HG02938 (cell line): ENCODE measurements at regions not wholly inside any gene's neighbourhood (a gene's known extent, or its start where the extent isn't known, plus 50 kb on each side); places are given as distances from the start of the nearest gene placed in this dataset.

Source experiments
- ATAC-seq: cut with Tn5 transposase; IDR thresholded peaks from one replicate; pipeline ENCODE4 v1.9.1; 2021; ENCODE audit warnings: mild to moderate bottlenecking, moderate library complexity; ENCODE audit not compliant: unreplicated experiment

DNA sequence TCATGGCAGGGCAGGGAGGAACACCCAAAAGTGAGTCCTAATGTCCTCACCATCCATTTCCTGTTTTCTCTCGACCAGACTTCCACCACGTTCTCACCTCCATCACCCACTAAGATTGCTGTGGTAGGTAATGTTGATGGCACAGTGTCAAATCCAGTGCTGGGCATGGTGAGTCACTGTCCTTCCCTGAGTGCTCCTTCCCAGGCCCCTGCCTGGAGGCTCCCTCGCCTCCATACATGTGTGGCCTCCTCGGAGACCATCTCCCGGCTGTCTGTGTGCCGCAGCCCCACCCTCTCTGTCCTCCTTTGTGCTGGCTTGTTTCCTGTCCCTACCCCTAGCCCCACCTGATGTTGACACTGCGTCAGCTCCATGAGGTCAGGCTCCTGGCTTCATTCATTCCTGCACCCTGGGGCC, 177.5 kb downstream of the SYK start:
- ATAC-seq, result no peak

DNA sequence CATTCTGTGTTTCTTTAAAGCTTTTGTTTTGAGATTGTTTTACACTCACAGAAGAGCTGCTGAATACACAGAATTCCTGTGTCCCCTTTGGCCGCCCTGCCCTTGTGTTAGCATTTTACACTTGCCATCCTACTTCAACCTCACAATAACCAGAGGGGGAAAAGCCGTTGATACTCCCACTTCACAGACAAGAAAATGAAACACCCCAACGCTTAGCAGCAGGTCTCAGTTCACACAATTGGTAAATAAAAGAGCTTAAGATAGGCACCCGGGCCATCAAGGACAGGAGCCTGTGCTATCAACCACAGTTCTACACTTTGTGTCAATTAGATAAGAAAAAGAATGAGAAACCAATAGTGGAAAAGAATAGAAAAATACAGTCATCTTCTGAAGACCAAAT, 178.0 kb downstream of the SYK start:
- ATAC-seq, result no peak

DNA sequence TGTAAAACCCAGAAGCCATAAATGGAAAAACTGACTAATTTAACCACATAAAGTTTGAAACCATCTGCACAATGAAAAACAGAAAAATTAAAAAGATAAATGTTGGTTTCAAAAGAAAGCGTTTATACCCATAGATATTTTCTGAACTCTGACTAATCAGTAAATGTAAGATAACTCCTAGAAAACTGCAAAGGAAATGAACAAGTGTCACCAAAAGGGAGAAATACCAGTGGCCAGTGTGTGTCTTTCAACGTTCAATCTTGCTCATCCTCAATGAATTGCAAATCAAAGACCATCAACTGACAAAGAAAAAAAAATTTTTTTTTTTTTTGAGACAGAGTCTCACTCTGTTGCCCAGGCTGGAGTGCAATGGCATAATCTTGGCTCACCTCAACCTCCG, 180.1 kb downstream of the SYK start:
- ATAC-seq, result no peak

DNA sequence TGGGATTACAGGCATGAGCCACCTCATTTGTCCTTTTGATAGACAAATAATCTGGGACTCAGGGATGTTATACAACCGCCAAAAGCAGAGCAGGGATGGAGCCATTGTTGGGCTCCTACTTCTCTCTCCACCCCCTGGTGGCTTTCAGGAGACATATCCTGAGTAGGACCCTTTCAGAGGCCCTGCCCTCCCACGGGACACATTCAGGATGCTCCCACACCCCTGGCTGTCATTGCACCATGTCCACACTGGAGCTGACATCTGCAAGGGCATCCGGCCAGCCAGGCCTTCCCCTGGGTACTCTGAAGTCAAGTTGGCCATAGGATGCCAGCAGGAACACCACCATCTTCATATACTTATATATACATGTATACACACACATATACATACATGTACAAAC, 181.8 kb downstream of the SYK start:
- ATAC-seq, result no peak

DNA sequence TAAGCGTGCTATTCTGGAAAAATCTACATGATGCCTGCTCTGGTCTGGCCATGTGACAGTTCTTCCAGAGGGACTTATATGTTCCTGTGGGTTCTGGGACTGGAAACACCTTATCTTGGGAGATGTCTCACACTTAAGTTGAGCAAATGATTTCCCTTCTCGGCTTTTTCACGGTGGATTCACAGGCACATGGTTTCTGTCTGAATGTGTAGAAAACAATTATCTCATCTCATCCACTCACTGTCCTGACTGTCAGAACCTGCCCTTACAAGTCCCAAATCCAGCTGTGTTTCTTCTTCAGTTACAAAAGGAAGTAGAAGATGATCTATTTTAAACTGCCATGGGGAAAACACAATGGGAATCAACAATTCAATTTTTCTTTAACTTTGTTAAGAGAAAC, 184.0 kb downstream of the SYK start:
- ATAC-seq, result no peak

DNA sequence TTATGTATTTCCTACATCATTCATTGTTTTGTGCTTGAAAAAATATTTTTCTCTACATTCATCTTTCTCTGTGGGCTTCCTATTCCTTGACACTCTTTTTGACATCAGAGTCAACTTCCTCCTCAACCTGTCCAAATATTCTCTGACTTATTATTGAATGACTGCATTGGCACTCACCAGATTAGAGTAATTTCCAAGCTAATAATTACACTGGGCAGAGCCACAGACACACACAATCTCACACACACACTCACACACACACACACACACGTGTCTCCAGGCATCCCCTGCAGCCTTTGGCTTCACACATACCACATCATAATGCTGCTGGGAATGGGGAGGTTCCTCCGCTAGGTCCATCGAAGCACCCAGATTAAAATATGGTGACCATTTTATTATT, 184.5 kb downstream of the SYK start:
- no peak for ATAC-seq

DNA sequence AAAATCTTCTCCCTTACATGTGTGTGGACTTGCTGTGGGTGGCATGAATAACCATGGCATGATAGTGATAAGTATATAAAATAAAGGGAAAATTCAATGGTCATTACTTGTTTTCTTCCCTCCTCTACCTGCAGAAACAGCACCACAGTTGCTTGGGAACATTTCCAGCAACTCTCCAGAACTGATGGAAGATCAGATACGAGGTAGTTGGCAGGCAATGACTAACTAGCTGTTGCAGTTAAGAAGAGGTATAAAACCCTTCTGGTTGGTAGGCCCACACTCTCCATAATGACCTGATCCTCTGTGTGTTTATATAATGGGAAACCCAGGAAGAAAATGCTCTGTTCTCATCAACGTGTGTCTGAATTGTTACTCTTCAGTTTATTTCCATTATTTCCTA, 185.9 kb downstream of the SYK start:
- ATAC-seq, result no peak

DNA sequence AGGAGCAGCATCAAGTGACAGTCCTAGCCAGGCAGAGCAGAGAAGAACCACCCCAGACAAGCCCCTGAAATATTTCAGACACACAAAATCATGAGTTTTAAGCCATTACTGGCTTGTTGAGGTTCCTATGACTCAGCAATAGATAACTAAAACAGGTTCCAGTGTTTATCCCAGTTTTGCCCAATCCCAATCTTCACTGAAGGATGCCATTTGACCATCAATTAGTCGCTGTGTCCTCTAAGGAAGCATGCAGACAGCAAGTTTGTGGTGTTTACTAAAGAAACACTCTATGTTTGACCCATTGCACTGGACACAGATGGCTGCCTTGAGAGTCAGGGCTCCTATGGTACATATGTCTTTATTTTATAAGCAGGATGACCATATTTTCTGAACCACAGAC, 186.7 kb downstream of the SYK start:
- ATAC-seq, result no peak

DNA sequence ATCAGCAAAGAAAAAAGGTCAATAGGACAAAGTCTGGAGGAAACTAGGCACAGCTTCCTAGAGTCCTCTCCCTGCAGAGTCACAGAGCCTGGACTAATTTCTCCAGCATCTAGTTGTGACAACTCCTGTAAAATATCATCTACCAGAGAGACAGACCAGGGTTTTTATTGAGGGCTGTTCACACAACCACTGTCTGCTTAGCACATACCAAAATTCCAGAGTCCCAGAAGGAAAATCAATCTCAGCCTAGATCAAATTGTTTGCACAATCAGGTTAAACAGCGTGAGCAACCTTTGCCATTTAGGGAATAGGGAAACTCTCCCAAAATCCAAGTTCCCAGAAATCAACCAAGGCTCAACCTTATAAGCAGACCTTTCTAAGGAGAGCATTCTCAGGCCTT, 190.3 kb downstream of the SYK start:
- no peak for ATAC-seq

DNA sequence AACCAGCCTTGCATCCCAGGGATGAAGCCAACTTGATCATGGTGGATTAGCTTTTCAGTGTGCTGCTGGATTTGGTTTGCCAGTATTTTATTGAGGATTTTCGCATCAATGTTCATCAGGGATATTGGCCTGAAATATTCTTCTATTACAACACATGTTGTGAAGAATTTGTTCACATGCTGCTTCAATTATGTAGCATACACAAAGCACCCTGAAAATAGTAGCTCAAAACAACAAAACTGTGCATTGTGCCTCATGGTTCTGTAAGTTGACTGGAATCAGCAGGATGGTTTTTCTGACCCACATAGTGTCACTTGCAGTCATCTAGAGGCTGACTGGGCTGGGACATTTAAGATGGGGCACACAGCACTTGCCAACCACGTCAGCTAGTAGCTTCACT, 193.9 kb downstream of the SYK start:
- ATAC-seq, result no peak

DNA sequence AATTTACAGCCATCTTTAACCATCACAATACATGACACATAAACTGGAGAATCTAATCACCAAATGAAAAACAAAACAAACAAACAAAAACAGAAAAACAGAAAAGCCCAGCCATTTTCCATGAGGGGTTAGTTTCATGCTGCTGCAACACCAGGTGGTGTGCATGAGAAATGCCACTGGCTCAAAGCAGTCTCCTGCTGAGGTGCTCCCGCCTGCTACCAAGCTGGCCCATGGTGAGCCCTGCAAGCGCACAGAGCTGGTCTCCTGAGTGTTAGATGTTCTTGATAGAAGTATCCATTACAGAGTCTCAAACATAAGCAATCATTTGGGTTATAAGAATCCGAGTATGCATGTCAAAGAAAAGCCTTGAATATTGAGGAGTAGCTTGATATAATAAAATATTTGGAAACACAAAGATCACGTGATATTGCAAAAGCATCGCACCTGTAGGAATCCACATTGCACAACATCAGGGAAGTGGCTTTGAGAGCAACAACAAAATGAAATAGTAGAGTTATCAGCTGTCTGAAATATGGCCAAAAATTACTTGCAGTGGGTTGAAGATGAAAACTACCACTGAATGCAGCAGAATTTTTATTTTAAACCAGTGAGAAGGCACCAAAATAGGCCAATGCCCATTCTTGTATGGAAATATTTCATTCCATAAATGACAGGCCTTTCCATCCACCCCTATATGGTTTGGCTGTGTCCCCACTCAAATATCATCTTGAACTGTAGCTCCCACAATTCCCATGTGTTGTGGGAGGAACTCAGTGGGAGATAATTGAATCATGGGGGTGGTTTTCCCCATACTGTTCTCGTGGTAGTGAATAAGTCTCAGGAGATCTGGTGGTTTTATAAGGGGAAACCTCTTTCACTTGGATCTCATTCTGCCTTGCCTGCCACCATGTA, 194.8 kb downstream of the SYK start:
- no peak for ATAC-seq

DNA sequence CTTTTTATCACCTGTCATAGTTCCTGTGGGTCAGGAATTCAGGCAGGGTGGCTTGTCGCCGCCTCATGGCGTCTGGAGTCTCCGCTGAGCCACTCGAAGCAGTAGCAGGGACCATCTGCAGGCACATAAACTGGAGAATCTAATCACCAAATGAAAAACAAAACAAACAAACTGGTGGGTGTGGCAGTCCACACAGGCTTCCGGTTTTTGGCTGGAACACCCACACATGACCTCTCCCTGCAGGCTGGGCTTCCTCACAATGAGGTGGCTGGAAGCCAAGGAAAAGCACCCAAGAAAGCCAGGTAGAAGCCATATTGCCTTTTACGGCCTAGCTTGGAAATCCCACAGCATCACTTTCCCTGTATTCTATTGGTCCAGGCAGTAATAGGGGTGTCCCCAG, 197.0 kb downstream of the SYK start:
- ATAC-seq, result no peak

DNA sequence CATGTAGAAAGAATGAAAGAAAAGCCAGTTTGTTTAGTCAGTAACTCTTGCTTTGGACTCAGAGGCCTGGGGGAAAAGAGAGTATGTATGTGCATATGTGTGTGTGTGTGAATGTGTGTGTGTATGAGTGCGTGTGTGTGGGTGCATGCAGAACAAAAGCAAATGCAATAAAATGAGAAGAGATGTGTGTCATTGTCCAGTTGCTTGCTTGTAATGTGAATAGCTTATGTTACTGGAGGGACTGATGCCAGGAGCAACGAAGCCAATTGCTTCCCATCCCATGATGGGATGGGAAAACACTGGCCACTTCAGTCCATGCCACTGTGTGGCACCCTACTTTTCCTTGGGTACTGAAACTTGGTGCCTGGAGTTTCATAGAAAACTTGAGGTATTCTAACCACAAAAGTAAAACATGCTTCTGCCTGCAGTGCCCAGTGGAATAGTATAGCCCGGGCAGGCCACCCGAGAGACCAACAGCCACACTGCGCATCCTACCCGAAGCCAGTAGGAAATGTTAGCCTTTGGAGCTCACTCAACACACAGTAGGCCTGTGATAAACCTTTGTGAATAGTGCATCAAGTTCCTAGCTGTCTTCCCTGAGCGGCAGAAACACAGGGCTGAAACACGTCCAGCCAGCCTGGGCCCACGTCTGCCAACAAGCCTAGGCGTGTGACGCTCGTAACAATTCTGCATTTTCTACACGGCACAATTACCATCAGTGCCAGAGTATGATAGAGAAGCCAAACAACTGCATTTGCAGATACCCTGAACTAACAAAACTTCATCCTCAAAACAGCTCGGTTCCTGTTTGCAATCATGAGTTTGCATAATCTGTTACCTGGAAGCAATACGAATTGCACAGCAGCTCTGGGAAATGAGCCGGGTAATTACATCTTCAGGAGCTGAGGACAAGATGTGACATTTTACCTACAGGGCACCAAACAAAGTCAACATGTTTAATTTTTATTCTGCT, 198.1 kb downstream of the SYK start:
- no peak for ATAC-seq

DNA sequence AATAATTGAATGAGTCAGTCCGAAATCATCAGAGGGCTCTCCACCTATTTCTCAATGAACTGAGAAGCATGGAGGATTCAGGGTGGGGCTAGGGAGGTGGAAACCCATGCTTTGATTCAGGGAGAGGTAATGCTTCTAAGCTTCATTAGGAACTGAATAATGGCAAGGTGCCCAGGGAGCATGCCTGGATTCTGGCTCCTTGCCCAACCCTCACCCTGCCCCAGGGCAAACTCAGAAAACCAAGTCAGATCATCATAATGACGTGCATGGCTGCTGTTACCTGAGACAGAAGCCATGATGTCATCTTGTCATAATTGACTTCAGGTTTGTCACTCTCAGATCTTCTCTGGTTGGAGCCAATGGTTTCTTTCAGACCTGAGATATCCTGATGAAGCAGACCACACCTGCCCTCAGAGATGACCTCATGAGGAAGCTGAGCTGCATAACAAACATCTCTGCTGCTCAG, 199.6 kb downstream of the SYK start:
- no peak for ATAC-seq

DNA sequence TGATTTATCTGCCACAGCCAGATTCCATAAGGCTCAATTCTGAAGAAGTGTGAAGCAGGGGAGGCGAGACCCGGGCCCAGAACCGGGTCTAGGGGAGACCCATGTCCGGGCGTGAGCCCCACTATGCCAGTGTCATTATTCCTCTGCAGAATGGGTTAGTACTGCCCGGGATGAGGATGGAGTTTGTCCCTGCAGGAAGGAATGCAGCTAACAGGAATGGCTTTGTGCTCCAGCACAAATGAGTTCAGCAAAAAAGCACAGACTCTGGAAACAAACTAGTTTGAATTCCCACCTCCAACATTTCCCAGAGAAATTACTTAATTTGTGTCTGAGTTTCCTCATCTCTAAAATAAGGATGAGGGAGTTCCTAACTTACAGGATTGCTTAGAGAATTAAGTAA, 202.9 kb downstream of the SYK start:
- no peak for ATAC-seq

DNA sequence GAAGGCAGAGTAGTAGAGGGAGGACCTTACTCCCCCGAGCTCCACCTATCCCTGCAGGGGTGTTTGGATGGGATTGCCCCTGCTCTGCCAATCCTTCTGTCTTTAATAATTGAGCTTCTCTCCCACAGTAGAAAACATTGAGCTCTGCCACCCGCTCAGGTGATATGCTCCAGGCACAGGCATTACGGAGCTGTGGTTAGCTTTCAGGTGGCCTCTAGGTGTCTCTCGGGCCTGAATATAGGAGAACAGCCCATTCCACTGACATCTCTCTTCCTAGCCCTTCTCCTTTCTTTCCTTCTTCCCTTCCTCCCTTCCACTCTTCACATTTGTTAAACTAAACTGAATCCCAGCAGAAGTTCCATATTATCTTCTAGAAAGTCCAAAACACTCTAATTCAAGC, 203.4 kb downstream of the SYK start:
- no peak for ATAC-seq

DNA sequence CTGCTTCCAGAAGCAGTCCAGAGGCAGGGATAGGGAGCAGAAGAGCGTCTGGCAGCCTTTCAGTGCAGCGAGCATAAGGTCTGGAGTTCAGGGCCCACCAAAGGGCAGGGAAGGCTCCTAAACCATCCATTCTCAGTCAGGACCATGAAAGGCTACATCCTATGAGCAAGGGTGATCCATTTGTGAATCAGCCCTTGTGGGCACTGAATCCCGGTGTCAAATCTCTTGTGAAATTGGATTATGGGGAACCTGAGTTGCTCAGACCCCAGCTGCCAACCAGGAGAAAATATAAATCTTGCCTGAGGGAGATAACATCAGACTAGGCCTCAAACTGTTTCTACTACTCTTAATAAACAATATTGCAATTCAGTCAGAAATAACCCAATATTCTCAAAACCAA, 204.4 kb downstream of the SYK start:
- no peak for ATAC-seq

DNA sequence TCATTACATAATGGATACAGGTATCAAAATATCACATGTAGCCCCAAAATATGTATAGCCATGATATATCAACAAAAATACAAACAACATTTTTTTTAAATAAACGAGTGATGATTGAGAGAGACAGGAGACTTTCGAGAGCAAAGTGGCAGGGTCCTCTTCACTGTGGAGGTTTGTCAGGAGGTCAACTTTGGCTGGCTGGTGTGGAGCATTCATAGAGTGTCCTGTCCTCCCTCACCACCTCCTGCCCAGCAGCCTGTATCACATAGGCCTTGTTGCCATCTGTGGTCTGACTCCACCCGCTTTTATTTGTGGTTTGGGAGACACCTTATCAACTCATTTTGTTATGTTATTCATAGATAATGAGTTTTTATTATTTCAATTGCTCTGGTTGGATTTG, 206.9 kb downstream of the SYK start:
- ATAC-seq, result no peak

DNA sequence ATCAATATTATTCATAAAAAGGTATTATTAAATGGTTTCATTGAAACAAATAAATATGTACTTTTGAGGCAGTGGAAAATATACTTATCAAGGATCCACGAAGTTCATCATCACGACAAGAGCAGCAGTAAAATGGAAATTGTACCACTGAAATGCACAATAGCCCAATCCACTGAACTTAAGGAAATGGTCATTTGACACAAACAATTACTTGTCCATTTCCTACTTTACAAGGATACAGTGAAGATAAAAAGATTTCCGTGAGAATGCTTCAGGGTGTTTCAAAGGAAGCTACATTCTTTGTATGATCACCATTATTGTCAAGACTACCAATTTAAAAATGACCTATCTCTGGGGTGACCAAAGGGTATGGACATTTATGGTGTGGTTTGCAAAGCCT, 210.3 kb downstream of the SYK start:
- no peak for ATAC-seq

DNA sequence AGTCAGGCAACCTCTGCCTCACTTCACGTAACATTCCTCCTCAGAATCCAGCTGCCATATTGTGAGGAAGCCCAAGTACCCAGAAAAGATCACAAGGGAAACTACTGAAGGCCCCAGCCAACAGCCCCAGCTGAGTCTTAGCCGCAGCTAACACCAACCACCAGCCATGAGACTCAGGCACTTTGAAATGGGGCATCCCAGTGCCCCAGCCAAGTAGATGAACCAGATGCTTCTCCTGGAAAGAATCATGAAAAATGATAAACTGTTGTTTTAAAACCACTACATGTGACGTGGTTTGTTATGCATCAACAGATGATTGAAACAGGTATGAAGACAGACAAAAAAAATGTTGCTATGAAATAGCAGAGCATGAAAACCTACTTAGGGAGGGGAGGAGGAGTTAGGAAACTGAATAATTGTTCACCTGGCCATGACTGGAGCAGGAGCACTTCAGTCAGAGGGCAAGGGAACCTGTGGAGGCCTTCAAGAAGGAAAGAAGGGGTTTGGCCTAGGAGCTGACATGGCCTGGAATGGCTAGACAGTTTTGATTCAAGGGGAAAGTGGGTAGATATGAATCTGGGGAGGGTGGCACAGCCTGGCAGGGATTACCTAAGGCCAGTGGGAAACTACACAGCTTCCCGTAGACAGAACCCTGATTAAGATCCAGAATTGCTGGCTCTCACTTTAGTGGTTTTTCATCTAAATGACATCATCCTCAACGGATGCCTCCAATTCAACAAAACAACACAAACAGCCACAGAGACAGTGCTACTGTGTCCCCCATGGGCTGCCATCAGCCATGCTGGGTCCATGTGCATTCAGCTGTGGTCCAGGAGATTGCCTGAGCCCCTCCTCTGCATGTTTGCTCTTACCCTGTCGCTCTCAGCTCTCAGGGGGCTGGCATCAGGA, 211.6 kb downstream of the SYK start:
- no peak for ATAC-seq

DNA sequence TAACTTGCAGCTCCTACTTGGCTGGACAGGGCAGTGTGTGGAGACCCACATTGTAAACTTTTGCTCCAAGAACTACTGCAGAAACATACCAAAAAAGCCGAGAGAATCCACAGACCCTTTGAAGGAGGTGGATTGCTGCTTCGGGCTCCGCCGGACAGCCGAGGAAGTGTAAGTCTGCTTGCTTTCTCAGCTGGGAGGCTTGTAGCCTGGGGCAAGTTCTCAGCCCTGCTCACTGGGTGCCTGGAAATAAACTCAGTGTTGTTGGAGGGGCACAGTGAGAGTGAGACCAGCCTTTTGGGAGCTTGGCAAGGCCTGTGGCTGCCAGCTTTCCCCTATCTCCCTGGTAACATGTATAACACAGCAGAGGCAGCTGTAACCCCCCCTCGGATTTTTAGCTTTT, 215.6 kb downstream of the SYK start:
- ATAC-seq, result no peak
